GM21528 (cell line): ENCODE measurements at regions not wholly inside any gene's neighbourhood (a gene's known extent, or its start where the extent isn't known, plus 50 kb on each side); places are given as distances from the start of the nearest gene placed in this dataset.
"Not testable (repeated sequence)": the region's sequence is repeated elsewhere in the genome, so short reads cannot be mapped to it uniquely, and the experiment has no call there.

ENCODE experiments used
- ATAC-seq: cut with Tn5 transposase; IDR thresholded peaks from one replicate; pipeline ENCODE4 v1.9.1; 2021; ENCODE audit warnings: mild to moderate bottlenecking, moderate library complexity; ENCODE audit not compliant: unreplicated experiment, low FRiP score

DNA sequence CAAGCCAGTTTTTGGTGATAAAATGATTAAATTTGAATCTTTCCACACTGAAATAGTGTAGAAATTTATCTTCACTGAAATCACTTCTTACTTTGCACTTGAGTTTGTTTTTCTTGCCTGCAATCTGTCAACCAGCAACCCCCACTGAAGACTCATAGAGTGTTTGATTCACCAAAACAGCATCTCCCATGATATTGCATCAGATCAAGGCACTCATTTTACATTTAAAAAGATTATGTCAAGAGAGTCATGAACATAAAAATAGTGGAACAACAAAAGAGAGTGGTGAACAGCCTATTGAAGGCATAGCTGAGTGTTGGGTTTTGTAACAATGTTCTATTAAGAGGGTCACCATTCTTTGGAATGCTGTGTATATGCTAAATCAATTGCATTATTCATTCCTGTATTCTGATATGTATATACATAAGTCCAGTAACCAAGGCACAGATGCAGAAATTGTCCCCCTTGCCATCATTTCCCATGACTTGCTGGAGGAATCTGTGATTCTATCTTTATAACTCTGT is 1934.9 kb downstream of the ARAP2 start:
- ATAC-seq: no peak

- ATAC-seq: no peak
Measured at GRCh38 chr4:34318773-34319172, 1925.5 kb downstream of the ARAP2 start.

DNA sequence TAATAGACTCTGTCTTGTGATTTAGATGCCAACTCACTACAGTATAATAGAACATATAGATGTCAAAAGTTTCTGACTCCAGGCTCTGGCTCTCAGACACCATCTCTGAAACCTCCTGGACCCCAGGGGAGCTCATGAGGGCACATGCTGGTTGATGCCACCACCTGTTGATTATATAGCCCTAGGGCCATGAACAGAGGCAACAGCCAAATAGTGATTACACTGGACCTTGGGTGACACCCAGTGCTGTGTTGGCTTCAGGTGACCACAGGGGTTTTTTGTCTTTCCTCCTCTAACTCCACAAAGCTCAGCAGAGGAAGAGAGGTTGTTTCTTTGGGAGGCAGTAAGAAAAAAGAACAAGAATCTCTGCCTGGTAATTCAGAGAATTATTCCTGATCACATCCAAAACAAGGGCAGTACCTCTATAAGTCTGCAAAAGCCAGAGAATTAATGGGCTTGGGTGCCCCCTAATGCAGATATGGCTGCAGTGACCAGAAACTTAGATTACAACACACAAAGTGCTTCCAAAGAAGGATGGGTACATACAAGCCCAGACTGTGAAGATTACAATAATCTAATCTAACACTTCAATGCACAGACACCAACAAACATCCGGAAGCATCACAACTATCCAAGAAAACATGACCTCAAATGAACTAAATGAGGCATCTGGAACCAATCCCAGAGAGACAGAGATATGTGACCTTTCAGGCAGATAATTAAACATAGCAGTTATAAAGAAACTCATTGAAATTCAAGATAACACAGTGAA is 1920.6 kb downstream of the ARAP2 start:
- ATAC-seq: no peak

GRCh38 chr4:34328939-34329338 is 1915.4 kb downstream of the ARAP2 start:
- ATAC-seq: no peak

- not testable (repeated sequence) for ATAC-seq
Measured at GRCh38 chr4:34335156-34335555, 1909.2 kb downstream of the ARAP2 start.

- not testable (repeated sequence) for ATAC-seq
Measured at GRCh38 chr4:34335556-34335955, 1908.8 kb downstream of the ARAP2 start.

DNA sequence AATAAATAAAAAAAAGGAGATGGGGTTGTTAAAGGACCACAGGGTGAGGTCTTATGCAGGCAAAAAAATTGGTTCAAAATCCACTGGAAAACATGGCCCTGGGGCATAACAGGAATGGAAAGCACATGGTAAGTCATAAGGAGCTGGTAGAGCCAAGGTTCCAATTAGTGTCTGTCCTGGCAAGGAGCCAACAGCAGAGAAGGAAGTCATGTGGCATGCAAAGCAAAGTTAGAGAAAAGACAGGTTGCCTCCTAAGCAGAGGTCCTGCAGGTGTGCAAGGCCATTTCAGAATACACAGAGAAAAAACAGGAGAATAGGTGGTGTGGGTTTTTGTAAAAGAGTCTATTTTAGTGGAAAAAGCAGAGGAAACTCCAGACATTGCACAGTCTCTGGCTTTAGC is 1881.7 kb downstream of the ARAP2 start:
- no peak for ATAC-seq

- no peak for ATAC-seq
Measured at GRCh38 chr4:34363842-34364241, 1880.5 kb downstream of the ARAP2 start.

DNA sequence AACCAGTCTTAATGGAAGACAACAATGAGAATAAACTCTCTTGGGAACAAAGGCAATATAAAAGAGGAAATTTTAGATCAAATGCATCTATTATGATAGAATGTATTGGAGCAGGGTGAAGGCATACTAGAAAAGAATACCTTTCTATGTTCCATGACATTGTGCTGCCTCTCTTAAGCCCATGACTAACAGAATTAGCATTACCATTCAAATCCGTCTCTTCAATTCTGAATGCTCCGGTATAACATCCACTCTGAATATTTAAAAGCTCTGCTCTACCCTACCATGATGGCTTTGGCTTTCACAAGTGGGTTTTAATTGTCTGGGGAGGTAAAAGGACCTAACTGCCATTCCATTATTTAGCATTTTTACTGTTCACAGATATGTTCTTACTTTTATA is 1878.4 kb downstream of the ARAP2 start:
- ATAC-seq: no peak

GRCh38 chr4:34371676-34372075 is 1872.6 kb downstream of the ARAP2 start:
- ATAC-seq: no peak

GRCh38 chr4:34372815-34373214 is 1871.5 kb downstream of the ARAP2 start:
- ATAC-seq: no peak

DNA sequence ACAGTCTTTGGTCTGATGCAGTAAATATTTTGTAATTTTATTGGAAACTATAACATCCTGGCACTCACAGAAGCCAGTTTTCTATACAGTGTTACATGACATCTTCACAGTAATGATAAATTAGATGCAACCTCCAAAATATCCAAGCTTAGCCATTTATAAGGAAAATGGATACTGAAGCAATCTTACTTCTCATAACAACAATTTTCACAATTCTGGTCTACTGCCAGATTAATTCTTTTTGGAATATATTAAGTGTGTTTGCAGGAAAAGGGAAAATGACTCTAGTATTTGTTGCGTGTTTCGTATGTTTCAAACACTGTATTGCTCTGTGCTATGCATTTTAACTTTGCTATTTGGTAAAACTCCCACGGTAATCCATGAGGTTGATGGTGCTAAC is 1870.9 kb downstream of the ARAP2 start:
- ATAC-seq: no peak

DNA sequence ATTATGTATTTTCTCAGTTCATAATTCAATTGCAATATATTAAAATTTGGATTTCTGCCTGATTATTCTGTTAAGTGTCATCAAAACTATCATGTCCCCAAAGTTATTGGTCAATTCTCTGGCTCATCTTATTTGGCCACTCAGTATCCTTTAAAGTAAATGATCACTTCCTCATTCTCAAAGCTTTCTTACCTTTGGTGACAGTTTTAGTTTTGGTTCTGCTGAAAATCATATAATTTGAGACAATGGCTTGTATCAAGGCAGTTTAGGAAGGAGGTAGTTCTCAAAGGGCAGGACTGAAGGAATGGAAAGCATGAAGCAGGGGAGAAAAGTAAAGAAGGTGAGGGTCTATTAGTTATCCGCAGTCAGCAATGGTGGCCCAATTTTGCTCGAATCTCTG is 1832.1 kb downstream of the ARAP2 start:
- ATAC-seq: no peak

DNA sequence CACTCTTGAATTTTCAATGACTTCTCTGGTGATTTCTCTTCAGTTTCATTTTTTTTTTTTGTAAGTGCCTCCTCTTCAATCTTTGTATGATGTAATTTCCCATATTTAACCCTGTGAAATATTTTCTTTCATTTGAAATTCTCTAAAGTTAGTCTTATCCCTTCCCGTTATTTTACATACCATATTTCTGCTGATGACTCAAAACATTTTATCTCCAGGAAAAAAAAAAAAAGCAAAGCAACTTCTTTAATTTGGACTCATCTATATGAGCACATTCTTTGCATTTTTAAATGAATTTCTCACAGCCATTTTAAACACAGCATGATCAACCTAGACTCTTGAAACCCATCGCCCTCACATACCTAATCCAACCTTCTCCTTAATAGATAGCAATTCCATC is 1831.4 kb downstream of the ARAP2 start:
- ATAC-seq: no peak

- no peak for ATAC-seq
Measured at GRCh38 chr4:34417160-34417559, 1827.2 kb downstream of the ARAP2 start.

GRCh38 chr4:34419871-34420270 is 1824.4 kb downstream of the ARAP2 start:
- no peak for ATAC-seq

DNA sequence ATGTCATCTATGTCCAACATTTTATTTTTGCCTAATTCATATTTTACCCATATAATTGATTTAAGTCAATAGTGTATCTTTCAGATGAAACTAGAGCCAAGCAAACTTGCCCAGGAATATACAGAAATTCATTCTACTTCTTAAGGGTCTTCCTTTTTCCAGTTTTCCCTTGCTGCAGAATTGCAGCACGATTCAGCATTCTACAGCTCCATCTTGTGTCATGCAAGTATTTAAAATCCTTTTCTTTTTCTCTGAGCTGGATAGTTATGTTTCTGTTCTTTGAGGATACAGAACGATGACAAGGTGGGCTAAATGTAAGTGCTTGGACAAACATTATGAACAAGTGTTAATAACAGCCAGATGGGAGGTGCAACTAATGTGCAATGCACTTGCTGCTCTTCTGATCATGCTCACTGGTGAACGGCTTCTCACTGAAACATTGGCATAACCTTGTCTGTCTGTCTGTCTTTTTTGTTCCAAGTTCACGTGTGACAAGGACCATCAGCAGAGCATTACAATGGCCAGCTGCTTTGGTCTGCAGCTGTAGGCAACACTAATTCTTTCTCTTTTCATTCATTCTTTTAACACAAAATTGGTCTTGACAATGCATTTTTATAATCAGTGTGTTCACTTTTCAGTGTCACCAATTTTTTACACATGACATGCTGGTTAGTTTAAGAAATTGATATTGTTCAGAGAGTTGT is 1821.7 kb downstream of the ARAP2 start:
- ATAC-seq: no peak

DNA sequence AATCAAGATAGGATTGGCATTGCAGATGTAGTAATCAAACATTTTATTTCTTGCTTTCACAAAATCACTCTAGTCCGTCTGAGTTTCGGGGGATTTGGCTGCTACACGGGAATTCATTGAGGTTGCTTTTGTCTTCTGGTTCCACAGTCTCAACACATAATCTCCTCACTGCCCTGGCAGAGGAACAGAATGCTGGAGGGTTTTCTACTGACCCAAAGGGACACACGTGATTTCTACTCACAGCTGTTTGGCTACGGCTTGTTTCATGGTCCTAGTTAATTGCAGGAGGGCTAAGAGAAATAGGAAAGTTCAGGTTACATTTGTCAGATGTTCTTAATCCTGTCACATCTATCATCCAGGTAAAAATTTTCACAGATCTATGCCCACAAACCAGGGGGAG is 1811.6 kb downstream of the ARAP2 start:
- no peak for ATAC-seq

GRCh38 chr4:34434377-34434776 is 1809.9 kb downstream of the ARAP2 start:
- not testable (repeated sequence) for ATAC-seq

- ATAC-seq: no peak
Measured at GRCh38 chr4:34464196-34464595, 1780.1 kb downstream of the ARAP2 start.

GRCh38 chr4:34466411-34466810 is 1777.9 kb downstream of the ARAP2 start:
- ATAC-seq: no peak

DNA sequence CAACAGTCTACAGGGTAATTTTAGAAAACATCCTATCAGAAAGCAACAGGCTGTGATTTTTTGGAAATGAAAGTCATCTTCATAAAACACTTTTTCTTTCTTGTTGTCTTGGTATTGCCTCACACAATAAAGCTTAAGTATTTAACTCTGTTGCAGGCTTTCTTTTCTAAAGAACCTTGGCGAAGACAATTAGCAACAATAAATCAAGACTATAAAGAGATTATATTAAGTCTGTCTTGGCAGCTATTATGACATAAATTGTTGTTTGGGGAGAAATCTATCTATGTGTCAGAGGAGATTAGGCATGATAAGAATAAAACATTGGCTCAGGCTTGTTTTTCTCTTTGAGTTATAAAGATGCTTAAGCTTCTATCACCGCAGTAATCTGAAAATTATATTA is 1774.8 kb downstream of the ARAP2 start:
- ATAC-seq: no peak
